ENCODE measurements at regions not wholly inside any gene's neighbourhood (a gene's known extent, or its start where the extent isn't known, plus 50 kb on each side); places are given as distances from the start of the nearest gene placed in this dataset.

DNA sequence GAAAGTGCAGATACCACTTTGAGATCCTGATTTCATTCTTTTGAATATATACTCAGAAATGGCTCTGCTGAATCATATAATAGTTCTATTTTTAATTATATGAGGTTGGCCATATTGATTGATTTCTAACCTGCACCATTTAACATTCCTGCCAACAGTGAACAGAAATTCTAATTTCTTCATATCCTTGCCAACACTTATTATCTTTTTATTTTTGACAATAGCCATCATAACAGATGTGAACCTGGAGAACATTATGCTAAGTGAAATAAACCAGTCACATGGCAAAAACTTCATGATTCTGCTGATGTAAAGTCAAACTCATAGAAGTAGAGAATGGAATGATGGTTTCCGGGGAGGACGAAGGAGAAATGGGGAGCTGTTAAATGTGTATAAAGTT is 344.5 kb upstream of the CYRIA start:
- no TSS peak for BruUV-seq (replicated peaks)
- no peaks in the 10 kb centered on the region for H3K27me3 ChIP-seq (ENCODE audit: insufficient read depth, low read length)
- POLR2A ChIA-PET, result no interaction called here
- no peak overlapping the region for H3K9ac ChIP-seq (ENCODE audit: low read length)
- intact Hi-C loops (cut with micrococcal nuclease), result no loop called here
- RAD21 ChIA-PET (ENCODE audit: low non-redundant PET in 1 of 2, low total read pairs in 2 of 2, uncharacterized antibody in 2 of 2, unreplicated experiment in 2 of 2), result no interaction called here
- no peak overlapping the region for H2AFZ ChIP-seq (ENCODE audit: low read depth, low read length, poor library complexity, severe bottlenecking)
- H3K4me2 ChIP-seq (ENCODE audit: low read length), result no peak overlapping the region
- no peaks in the 10 kb centered on the region for H4K20me1 ChIP-seq (ENCODE audit: insufficient read depth)
- H3K4me1 ChIP-seq (ENCODE audit: control insufficient read depth in 1 of 2, insufficient read depth in 2 of 2, low read length in 2 of 2), result no peaks in the 10 kb centered on the region
- DNase-seq (ENCODE audit: low read depth, low spot score) (no peak), ATAC-seq (no peak)
- no peaks in the 10 kb centered on the region for H3K9me2 ChIP-seq (ENCODE audit: insufficient read depth)
- TF ChIP-seq TCF7L2 (IDR thresholded peaks at IDR 0.05; ENCODE audit: borderline replicate concordance, extremely low read depth, insufficient read depth, insufficient read length) (no peak), EZH2 (IDR thresholded peaks at IDR 0.05) (no peak), EGR1 (IDR thresholded peaks at IDR 0.05; ENCODE audit: low read depth) (no peak), SRF (IDR thresholded peaks at IDR 0.05; ENCODE audit: low read depth) (no peak), RAD21 (IDR thresholded peaks at IDR 0.05; ENCODE audit: low read depth) (no peak), CBX3 (IDR thresholded peaks at IDR 0.05; ENCODE audit: low read depth) (no peak), FOSL1 (IDR thresholded peaks at IDR 0.05; ENCODE audit: low read depth) (no peak), ZFX (IDR thresholded peaks at IDR 0.05) (no peak)
- TF ChIP-seq, protein P1, sequence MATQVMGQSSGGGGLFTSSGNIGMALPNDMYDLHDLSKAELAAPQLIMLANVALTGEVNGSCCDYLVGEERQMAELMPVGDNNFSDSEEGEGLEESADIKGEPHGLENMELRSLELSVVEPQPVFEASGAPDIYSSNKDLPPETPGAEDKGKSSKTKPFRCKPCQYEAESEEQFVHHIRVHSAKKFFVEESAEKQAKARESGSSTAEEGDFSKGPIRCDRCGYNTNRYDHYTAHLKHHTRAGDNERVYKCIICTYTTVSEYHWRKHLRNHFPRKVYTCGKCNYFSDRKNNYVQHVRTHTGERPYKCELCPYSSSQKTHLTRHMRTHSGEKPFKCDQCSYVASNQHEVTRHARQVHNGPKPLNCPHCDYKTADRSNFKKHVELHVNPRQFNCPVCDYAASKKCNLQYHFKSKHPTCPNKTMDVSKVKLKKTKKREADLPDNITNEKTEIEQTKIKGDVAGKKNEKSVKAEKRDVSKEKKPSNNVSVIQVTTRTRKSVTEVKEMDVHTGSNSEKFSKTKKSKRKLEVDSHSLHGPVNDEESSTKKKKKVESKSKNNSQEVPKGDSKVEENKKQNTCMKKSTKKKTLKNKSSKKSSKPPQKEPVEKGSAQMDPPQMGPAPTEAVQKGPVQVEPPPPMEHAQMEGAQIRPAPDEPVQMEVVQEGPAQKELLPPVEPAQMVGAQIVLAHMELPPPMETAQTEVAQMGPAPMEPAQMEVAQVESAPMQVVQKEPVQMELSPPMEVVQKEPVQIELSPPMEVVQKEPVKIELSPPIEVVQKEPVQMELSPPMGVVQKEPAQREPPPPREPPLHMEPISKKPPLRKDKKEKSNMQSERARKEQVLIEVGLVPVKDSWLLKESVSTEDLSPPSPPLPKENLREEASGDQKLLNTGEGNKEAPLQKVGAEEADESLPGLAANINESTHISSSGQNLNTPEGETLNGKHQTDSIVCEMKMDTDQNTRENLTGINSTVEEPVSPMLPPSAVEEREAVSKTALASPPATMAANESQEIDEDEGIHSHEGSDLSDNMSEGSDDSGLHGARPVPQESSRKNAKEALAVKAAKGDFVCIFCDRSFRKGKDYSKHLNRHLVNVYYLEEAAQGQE (IDR thresholded peaks at IDR 0.05; ENCODE audit: low read depth), result no peak
- TF ChIP-seq, protein P2, sequence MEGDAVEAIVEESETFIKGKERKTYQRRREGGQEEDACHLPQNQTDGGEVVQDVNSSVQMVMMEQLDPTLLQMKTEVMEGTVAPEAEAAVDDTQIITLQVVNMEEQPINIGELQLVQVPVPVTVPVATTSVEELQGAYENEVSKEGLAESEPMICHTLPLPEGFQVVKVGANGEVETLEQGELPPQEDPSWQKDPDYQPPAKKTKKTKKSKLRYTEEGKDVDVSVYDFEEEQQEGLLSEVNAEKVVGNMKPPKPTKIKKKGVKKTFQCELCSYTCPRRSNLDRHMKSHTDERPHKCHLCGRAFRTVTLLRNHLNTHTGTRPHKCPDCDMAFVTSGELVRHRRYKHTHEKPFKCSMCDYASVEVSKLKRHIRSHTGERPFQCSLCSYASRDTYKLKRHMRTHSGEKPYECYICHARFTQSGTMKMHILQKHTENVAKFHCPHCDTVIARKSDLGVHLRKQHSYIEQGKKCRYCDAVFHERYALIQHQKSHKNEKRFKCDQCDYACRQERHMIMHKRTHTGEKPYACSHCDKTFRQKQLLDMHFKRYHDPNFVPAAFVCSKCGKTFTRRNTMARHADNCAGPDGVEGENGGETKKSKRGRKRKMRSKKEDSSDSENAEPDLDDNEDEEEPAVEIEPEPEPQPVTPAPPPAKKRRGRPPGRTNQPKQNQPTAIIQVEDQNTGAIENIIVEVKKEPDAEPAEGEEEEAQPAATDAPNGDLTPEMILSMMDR (IDR thresholded peaks at IDR 0.05 in 2 of 3, conservative IDR thresholded peaks at IDR 0.05 in 1 of 3; ENCODE audit: borderline replicate concordance in 1 of 3, insufficient read depth in 1 of 3, low read depth in 2 of 3, low read length in 2 of 3), result no peak
- H3K4me3 ChIP-seq (replicated peaks in 1 of 2; ENCODE audit: low read depth in 1 of 2, low read length in 2 of 2), result no peak overlapping the region
- H3K27ac ChIP-seq (ENCODE audit: low read depth, low read length), result no peak overlapping the region
- H3K9me3 ChIP-seq (ENCODE audit: control insufficient read depth in 1 of 2, insufficient read depth in 1 of 2, low read depth in 1 of 2, low read length in 2 of 2), result no peaks in the 10 kb centered on the region
- H3K79me2 ChIP-seq (ENCODE audit: insufficient read depth, low read length), result no peaks in the 10 kb centered on the region
- no peaks in the 10 kb centered on the region for H3K36me3 ChIP-seq (ENCODE audit: control insufficient read depth in 1 of 2, insufficient read depth in 2 of 2, low read length in 2 of 2)
- CTCF ChIA-PET, result no interaction called here

Measured in HCT116 (cell line).